ENCODE measurements at regions not wholly inside any gene's neighbourhood (a gene's known extent, or its start where the extent isn't known, plus 50 kb on each side); places are given as distances from the start of the nearest gene placed in this dataset.
"Not testable (repeated sequence)": the region's sequence is repeated elsewhere in the genome, so short reads cannot be mapped to it uniquely, and the experiment has no call there.

- no peak for DNase-seq
Observed at GRCh38 chr5:67805666-67806348, 409.7 kb upstream of the PIK3R1 start.

- DNase-seq: no peak
Observed at GRCh38 chr5:67802766-67803165, 412.8 kb upstream of the PIK3R1 start.

GRCh38 chr5:67799732-67800234 lies 415.8 kb upstream of the PIK3R1 start:
- no peak for DNase-seq

DNA sequence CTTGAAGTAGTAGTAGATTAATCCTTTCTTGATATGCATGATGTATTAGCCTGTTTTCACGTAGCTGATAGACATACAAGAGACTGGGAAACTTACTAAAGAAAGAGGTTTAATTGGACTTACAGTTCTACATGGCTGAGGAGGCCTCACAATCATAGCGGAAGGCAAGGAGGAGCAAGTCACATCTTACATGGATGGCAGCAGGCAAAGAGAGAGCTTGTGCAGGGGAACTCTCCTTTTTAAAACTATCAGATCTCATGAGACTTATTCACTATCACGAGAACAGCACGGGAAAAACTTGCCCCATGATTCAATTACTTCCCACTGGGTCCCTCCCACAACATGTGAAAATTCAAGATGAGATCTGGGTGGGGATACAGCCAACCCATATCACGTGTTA lies 417.1 kb upstream of the PIK3R1 start:
- not testable (repeated sequence) for DNase-seq

GRCh38 chr5:67795781-67796477 lies 419.6 kb upstream of the PIK3R1 start:
- DNase-seq: no peak

DNA sequence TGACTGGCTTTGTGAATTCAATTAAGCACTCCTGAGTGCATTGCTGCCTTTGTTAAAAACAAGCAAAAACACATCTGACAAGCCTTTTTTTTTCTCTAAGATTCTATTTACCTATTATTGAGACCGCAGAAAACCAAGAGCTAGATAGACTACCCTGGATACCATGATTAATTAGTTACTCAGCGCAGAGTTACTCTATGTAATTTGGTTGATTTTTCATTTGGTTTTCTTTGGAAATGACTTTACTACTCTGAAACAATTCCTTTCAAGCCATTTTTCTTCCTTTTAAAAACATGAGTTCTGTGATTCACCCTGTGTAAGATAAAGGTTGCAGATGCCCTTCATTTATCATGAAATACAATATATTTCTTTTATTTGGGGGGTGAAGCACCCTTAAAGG lies 421.6 kb upstream of the PIK3R1 start:
- DNase-seq: no peak

GRCh38 chr5:67793418-67793817 lies 422.1 kb upstream of the PIK3R1 start:
- DNase-seq: no peak

DNA sequence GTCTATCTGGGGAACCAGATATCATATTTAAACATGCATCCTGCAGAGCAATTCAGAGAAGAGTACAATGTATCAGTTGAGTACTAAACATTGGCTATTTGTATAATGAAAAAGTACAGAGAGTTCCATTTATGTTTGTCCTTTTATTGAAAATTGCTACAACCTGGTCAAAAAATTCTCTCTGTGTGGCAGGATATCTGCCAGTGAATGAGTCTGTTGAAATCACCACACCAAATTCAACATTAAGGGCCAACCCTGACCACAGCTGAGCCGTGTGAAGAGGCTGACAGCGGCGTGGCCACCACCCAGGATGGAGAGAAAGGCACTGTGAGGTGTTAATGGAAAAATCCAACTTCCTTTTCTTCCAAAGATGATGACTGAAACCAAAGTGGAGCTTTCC lies 422.7 kb upstream of the PIK3R1 start:
- DNase-seq: no peak

GRCh38 chr5:67790390-67790789 lies 425.2 kb upstream of the PIK3R1 start:
- DNase-seq: no peak

DNA sequence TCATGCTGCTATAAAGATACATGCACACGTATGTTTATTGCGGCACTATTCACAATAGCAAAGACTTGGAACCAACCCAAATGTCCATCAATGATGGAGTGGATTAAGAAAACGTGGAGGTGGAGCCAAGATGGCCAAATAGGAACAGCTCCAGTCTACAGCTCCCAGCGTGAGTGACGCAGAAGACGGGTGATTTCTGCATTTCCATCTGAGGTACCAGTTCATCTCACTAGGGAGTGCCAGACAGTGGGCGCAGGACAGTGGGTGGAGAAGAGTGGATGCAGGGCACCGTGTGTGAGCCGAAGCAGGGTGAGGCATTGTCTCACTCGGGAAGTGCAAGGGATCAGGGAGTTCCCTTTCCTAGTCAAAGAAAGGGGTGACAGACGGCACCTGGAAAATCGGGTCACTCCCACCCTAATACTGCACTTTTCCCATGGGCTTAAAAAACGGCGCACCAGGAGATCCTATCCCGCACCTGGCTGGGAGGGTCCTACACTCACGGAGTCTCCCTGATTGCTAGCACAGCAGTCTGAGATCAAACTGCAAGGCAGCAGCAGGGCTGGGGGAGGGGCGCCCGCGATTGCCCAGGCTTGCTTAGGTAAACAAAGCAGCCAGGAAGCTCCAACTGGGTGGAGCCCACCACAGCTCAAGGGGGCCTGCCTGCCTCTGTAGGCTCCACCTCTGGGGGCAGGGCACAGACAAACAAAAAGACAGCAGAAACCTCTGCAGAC lies 435.5 kb upstream of the PIK3R1 start:
- not testable (repeated sequence) for DNase-seq

- no peak for DNase-seq
Observed at GRCh38 chr5:67774786-67775185, 440.8 kb upstream of the PIK3R1 start.

DNA sequence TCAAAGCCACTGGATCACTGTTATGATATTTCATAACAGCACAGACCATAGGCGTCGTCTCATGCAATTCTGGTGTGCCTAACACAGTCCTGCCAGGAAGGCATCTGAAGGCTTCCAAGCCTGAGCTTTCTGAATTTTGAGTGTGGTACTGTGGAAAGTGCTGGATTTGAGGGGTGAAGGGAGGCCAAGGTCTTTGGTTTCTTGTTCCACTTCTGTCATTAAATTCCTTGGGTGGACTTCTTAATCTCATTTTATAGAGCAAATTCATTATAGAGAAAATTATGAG lies 441.3 kb upstream of the PIK3R1 start:
- DNase-seq: no peak

DNA sequence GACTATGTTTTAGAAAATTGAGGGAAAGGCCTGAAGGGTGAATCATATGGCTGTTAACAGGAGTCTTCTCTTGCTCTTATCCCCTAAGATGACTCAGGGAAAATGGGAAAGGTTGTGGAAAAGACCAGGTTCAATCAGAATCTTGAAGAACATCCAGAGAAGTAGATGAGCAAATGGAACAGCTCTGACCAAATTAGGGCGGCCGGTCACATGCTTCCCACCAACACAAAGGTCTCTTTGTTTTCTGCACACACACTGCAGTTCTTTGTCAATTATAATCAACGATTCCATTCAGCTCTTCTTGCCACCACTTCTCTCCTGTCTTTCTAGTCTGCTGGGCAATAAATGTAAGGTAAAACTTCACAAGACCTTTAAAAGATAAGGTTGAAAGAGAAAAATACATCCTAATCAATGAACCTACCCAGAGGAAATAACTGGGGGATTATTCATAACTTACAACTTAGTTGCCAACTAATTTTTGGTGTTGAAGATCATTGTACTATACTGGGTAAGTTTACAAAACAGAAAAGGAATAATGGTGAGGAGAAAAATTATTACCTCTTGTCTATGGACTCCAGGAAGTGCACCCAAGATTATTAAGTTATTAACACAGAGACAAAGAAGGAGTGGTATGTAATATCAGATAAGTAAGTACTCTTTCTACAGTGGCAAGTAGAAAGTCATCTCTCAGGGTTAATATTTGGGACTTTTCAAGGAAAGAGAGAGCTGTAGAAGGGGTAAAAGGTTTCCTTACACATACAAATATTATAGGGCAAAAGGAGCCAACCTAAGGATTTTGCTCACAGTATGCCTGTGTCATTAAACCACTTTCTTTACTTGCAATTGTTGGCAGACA lies 441.9 kb upstream of the PIK3R1 start:
- no peak for DNase-seq

GRCh38 chr5:67771791-67772190 lies 443.8 kb upstream of the PIK3R1 start:
- DNase-seq: no peak

DNA sequence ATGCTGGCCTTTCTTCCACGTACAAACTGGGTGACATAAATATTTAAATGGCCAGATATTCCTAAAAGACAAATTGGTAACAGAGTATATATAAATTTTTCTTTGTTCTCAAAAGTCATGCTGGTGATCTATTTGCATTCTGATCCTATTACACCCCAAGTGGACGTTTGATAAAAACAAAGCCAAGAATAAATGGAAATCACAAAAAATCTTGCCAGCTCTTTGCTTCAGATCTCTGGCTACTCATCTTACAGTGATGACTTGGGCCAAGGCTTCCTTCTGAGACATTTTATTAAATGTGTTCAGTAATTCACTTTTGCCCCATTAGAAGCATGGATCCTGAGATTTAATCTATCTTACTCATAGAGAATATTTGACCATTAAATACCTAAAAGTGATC lies 444.3 kb upstream of the PIK3R1 start:
- no peak for DNase-seq

- no peak for DNase-seq
Observed at GRCh38 chr5:67770431-67771025, 445.0 kb upstream of the PIK3R1 start.

GRCh38 chr5:67765697-67766096 lies 449.9 kb upstream of the PIK3R1 start:
- no peak for DNase-seq

DNA sequence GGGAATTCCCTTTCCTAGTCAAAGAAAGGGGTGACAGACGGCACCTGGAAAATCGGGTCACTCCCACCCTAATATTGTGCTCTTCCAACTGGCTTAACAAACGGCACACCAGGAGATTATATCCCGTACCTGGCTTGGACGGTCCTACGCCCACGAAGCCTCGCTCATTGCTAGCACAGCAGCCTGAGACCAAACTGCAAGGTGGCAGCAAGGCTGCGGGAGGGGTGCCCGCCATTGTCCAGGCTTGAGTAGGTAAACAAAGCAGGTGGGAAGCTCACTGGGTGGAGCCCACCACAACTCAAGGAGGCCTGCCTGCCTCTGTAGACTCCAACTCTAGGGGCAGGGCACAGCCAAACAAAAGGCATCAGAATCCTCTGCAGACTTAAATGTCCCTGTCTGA lies 457.8 kb upstream of the PIK3R1 start:
- DNase-seq: not testable (repeated sequence)

GRCh38 chr5:67752357-67752708 lies 463.2 kb upstream of the PIK3R1 start:
- no peak for DNase-seq

DNA sequence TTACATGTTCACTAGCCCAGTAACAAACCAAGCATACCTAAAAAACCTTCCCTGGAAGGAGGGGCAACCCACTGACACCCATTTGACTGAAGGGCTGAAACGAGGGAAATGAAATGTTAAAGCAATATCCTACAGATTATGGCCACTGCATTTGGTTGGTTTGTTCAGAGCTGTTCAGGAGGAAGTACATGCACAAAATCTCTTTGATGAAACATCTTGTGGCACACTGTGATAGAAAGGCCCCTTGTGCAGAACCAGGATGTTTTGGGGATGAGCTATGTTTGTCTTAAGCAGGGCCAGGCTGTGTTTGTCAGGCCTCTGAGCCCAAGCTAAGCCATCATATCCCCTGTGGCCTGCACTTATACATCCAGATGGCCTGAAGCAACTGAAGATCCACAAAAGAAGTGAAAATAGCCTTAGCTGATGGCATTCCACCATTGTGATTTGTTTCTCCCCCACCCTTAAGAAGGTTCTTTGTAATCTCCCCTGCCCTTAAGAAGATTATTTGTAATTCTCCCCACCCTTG lies 467.3 kb upstream of the PIK3R1 start:
- DNase-seq: no peak

DNA sequence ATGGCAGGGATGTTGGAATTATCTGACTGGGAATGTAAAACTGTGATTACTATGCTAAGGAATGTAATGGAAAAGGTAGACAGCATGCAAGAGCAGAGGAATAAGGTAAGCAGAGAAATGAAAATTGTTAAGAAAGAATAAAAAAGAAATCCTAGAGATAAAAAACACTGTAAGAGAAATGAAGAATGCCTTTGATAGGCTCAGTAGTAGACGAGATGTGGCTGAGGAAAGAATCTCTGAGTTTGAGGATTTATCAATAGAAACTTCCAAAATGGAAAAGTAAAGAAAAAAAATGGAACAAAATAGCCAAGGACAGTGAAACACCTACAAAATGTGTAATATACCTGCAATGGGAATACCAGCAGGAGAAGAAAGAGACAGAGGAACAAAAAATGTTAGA lies 468.5 kb upstream of the PIK3R1 start:
- DNase-seq: no peak

DNA sequence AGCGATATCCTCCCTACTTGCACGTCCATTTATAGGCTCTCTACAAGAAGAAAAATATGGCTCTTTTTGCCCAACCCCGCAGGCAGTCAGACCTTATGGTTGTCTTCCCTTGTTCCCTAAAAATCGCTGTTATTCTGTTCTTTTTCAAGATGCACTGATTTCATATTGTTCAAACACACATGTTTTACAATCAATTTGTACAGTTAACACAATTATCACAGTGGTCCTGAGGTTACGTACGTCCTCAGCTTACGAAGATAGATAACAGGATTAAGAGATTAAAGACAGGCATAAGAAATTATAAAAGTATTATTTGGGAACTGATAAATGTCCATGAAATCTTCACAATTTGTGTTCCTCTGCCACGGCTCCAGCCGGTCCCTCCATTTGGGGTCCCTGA lies 468.9 kb upstream of the PIK3R1 start:
- not testable (repeated sequence) for DNase-seq

DNA sequence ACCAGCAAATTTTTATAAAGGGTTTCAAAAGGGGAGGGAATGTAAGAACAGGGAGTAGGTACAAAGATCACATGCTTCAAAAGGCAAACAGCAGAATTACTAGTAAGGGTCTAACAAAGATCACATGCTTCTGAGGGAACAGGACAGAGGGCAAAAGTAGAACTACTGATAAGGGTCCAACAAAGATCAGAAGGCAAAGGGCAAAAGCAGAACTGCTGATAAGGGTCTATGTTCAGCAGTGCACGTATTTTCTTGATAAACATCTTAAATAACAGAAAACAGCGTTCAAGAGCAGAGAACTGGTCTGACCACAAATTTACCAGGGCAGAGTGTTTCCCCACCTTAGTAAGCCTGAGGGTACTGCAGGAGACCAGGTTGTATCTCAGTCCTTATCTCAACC lies 469.5 kb upstream of the PIK3R1 start:
- no peak for DNase-seq

Measured in CD4-positive, alpha-beta T cell treated with Interleukin-12 subunit alpha and Interleukin-12 subunit beta, for 1 hour (primary cell).